ENCODE measurements at regions not wholly inside any gene's neighbourhood (a gene's known extent, or its start where the extent isn't known, plus 50 kb on each side); places are given as distances from the start of the nearest gene placed in this dataset.

DNA sequence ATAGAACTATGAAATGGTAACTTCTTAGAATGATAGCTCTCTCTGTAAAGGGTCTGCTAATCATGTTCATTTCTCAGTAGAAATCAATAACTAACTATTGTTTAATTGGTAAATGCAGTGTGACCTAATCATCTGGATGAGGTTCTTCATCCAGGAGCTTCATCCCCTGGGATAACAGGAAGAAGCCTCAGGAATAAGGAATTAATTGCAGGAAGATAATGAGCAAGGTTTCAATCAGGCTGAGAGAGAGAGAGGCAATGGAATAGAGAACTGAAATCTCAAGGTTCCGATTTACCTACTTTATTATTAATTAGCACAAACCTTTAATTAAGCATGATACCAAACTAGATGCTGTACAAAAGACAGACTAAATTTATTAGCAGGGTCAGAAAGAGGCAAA, 499.7 kb downstream of the MAT2B start:
- TF ChIP-seq, protein P1, sequence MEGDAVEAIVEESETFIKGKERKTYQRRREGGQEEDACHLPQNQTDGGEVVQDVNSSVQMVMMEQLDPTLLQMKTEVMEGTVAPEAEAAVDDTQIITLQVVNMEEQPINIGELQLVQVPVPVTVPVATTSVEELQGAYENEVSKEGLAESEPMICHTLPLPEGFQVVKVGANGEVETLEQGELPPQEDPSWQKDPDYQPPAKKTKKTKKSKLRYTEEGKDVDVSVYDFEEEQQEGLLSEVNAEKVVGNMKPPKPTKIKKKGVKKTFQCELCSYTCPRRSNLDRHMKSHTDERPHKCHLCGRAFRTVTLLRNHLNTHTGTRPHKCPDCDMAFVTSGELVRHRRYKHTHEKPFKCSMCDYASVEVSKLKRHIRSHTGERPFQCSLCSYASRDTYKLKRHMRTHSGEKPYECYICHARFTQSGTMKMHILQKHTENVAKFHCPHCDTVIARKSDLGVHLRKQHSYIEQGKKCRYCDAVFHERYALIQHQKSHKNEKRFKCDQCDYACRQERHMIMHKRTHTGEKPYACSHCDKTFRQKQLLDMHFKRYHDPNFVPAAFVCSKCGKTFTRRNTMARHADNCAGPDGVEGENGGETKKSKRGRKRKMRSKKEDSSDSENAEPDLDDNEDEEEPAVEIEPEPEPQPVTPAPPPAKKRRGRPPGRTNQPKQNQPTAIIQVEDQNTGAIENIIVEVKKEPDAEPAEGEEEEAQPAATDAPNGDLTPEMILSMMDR (optimal IDR thresholded peaks at IDR 0.05 in 1 of 3, IDR thresholded peaks at IDR 0.05 in 1 of 3, conservative IDR thresholded peaks at IDR 0.05 in 1 of 3; ENCODE audit: extremely low read depth in 1 of 3, insufficient read depth in 2 of 3, low read length in 3 of 3): no peak
- no peak for TF ChIP-seq EZH2 (IDR thresholded peaks at IDR 0.05; ENCODE audit: low read length)

Measured in keratinocyte (primary cell).